Forelimb muscle (tissue), 1 donor: ENCODE measurements at regions not wholly inside any gene's neighbourhood (a gene's known extent, or its start where the extent isn't known, plus 50 kb on each side); places are given as distances from the start of the nearest gene placed in this dataset.

Source experiments
- DNase-seq: peaks from one replicate; pipeline ENCODE4 v3.0.0-alpha.2; 2013; ENCODE audit warnings: low read depth

DNA sequence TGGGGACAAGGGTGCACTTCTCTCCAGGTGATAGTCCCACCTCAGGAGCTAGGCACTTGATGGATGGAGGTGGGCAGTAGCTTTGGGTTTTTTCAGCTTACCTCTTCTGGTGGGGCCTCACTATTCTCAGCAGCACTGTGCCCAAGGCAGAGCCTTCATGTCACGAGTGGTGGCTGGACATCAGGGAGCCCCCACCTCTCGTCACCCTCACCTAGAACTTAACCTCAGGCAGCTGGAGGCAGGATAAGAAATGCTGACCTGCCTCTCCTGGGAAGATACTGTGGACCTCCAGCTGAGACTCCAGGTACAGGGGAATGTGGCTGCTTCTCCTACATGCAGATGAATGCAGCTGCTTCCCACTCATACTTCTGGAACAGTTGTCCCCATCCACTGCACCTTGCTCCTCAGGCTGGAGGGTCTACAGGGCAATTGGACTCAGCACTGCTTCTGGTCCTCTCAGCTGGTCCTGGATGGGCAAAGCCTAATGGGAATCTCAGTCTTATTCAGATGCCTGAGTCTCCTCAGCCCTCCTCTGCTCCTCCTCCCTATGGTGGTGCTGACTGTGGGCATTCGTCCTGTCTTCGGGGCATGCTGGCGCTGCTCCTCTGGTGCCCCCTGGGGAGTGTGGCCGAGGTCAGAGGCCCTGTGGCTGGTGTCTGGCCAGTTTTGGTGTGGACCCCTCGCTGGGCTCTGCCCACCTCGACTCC, 129.9 kb downstream of the KLF13 start:
- no peak for DNase-seq

DNA sequence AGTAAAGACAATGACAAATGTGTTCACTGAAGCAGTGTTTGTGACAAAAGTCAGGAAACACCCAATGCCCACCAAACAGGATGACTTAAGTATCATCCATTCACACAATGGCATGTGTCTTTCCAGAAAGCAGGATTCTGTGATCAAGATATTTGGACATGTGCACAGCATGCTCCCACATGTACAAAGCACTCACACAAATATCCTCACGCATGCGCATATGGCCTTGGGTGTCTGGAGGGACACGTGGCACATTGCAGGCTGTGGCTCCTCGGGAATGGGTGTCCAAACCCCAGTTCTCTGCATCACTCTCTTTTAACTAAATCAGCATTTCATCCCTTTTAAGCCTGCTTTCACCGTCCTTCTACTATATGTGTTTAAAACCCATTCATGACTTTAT, 130.5 kb downstream of the KLF13 start:
- no peak for DNase-seq

DNA sequence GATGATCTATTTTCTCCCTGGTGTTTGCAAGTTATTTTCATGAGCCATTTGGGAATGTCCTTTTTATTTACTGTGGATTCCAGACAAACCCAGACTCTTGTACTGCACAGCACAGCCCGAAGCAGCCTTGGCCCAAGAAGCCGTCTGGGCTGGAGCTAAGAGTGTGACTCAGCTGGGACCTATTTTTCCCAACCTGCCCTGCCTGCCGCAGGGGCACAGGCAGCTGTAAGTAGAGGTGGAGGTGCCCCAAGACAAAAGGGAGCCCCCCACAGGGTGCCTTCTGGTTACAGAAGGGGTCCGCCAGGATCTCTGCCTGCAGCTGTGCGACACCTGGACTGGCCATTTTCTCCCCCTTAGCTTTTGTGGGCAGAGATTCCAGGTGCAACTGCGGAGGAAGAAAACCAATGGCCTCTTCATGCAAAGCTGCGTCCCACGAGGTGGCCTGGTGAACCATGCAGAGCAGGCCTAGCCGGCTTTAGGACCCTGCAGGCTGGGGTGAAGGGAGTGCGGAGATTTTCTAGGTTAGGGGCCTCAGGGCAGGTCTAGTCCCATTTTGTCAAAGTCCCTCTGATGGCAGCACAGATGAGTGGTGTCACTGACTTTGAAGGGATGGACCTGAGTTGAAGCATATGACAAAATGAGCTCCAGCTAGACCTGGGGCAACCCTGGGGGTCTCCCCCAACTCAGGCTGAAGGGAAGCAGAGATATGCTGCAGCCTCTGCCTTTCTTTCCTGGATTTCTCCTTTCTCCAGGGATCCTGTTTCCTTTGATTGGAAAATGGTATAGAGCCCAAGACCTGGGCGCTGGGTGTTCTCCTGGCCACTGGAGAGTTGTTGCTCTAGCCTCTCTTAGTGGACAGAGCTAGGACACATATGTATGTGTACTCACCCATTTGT, 131.2 kb downstream of the KLF13 start:
- no peak for DNase-seq

DNA sequence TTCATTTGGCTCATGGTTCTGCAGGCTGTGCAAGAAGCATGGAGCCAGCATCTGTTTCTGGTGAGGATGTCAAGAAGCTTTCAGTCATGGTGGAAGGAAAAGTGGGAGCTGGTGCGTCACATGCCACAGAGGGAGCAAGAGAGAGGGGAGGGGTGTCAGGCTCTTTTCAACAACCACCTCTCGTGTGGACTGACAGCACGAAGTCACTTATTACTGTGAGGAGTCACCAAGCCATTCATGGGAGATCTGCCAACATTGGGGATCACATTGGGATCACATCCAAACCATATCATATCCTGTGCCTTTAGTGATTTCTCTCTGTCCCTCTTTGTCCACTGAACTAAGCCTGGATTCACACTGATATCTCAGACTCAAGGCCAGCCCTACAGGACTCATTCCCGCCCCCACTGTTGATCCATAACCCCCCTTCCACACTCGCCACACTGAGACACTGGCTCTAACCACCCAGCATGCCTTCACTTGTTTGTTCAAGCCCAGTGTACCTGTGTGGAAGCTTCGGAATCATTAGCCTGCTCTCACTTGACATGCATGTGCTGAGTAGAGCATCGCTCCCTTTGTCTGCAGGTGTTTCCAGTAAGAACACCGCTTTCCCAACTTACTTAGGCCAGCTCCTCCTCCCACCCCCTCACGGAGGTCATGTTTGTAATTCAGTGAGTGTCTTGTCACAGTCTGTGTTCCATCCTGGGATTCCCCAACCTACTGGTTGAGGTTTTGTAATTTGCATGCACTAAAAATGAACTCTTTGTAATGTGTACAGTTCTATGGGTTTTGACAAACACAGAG, 132.2 kb downstream of the KLF13 start:
- DNase-seq, result no peak

DNA sequence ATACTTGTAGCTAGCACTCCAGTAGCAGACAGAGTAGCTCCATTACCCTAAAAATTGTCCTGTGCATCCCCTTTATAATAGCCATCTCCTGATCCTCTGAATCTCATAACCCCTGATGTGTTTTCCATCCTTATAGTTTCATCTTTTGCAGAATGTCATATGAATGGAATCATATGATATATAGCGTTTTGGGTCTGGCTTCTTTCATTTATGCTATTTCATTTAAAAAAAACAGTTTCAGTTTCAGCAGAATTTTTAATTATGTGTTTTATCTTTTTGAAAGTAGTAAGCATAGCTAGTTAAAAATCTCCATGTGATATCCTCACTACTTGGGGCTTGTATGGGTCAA, 132.7 kb downstream of the KLF13 start:
- no peak for DNase-seq

DNA sequence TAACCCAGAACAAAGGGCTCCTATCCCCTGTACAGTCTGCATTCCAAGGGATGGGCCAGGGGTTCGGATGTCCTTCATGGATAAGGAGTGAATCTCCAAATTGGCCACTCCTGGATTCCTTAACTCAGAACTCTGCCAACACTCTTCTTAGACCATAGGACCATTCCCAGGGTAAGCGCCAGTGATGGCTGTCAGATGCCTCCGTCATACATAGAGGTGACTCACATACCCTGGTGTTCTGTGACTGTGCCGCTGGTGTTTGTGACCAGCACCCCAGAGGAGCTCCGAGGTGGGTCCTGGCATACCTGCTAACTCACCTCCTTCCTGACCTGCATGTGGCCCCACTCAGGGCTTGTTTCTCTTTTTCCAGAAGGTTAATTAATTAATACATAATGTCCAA, 134.7 kb downstream of the KLF13 start:
- DNase-seq, result no peak

DNA sequence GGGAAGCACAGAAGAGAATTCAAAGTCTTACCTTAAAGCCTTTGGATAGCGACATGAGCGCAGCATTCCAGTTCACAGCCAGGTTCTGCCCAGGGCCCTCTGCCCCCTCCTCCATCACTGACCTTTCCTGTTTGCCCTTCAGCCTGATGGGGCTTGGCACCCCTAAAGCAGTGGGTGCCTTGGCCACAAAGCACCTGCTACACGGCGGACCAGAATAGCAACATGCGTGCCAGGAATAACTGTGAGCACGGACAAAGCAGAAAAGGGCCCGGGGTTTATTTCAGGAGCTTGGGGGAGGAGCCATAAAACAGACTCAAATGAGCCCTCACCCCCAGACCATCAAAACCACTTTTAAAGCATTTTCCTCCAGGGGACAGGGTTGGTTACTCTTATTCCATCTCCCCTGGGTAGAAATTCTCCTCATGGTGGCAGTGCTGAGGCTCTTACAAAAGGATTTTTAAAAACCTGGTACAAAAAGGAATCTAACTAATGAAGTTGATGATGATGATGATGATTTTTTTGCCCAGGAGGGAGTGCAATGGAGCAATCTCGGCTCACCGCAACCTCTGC, 135.4 kb downstream of the KLF13 start:
- no peak for DNase-seq

DNA sequence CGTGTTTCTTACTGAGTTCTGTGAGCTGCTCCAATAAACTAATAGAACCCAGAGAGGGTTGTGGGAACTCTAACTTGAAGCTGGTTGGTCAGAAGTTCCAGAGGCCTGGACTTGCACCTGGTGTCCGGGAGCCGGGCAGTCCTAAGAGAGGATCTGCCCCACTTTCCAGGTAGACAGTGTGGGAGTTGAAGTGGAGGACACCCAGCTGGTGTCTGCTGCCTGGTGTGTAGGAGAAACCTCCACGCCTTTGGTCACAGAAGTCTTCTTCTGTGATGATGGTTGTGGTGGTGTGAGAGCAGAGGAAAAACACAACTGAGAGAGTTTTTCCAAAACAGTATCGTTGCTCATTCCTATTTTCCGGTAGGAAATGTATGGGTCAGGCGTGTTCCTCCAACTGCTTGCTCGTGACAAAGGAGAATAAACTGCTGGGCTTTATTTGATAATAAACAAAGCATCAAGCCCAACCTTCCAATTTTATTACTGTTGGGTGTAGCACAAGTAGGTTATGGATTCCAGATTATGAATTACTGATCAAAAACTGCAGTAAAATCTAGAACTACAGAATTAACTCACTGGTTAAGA, 137.0 kb downstream of the KLF13 start:
- no peak for DNase-seq

DNA sequence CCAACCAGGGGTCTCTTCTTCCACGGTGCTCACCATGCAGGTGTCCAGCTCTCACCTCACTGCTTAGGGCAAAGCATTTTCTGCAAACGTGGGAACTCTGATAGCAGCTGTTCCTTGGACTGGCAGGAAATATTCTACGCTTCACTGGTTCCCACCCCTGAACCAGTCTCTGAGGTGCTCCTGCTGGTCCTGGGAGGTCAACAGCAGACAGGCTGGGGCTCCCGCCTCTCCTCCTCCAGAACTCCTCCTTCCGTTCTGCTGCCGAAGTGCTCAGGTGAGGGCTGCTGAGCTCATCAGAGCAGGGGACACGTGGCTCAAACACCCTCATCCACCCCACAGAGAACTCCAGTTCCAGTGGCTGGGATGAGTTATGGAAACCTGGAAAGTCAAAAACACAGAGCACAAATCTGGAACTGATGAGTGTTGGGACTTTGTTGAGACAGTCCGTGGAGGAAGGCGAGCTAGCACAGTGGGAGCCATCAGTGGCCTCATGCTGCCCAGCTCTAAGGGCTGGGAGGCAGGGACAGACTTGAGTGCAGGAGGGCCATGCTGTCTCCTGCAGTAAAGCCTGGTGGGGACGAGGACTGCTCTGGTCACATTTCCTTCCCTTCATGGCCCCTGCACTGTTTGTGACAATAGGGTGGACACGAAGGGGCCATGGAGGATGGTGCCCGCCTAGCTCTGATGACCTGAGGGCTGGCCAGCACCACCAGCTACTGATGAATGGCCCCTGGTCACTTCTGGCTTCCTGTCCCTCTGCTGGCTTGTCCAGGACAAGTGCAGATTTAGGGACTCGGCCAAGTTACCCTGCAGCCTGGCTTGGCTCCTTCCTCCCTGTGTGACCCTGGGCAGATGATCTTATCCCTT, 137.8 kb downstream of the KLF13 start:
- no peak for DNase-seq

DNA sequence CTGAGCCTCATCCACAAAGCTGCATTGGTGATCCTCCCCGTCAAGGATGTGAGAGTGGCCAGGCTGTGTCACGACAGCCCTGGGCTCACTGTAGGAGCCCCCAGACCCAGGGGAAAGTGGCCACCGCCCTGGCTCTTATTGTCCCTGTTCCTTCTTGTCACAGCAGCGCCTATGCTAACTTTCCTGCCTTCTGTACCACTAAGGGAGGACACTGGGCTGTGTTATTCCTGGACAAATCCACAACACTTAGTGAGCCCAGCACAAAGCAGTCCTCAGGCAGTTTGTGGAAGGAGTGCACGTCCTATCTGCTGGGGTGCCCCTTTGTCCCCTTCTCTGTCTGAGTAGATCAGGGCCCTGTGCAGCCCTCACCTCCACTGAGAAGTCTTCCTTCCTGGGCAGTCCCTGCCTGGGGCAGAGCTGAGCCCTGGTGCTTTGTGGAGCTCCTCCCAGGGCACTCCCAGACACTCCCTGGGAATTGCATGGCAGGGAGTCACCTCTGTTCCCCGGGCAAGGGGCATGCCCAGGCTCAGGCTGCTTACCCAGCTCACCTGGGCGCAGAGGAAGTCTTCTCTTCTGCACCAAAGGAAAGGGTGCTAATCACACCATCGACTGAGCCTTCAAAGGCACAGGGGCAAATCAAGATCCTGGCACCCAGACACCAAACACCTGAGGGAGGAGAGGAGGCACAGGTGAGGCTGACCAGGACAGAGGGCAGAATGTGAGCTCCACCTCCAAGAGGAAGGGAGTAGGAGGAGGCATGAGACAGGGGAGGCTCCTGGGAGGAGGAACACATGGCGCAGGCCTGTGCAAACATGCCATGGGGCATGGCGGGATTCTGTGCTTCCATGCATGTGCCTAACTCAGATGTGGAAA, 138.7 kb downstream of the KLF13 start:
- no peak for DNase-seq

DNA sequence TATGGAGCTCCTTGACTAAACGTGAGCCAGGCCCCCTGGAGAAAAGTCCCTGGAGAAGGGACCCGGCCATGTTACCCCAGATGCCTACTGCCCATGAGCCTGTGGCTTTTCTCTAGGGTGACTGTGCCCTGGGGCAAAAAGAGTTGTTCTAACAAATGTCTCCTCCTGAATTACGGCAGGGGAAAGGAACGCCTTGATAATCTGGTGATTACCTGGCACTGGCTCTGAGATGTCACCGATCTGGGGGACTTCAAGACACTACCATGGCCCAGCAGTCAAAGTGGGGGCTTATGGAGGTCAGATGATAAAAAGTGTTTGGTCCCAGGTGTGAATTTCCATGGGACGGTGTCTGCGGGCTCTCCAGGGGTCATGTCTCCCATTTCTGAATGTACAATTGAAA, 140.7 kb downstream of the KLF13 start:
- DNase-seq, result no peak

DNA sequence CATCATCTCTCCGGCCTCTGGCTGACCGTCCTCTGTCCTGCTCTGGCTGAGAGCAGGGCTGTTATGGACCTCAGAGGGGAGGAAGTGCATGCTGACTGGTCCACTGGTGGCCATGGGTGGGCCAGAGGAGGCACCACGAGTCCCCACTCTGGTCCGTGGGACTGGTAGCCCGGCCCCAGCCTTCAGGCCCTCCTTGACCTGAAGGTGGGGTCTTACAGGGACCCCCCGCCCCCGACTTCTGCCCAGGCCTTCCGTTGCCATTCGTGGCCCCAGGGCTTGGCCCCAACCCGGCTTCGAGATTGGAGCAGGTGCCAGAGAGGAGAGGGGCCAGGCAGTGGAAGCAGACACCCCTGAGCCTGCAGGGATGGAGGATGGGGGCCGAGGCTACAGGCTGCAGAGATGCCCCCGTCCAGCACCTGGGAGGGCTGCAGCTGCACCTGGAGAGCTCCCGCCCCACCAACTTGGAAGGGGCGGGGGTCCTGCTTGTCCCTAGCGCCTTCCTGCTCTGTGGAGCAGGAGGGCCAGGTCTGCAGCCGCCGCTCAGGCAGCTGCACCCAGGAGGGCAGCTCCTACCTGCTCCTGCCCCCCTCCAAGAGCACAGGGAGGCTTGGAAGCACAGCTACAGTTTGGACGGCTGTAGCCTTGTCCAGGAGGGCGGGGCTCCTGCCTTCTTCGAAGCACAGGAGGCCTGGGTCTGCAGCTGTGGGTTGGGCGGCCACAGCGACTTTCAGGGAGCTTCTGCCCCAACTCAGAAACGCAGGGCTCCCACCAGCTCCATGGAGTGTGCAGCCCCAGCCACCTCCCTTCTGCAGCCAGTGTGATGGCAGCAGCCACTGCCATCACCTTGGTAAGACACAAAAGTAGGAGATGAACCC, 142.5 kb downstream of the KLF13 start:
- no peak for DNase-seq

DNA sequence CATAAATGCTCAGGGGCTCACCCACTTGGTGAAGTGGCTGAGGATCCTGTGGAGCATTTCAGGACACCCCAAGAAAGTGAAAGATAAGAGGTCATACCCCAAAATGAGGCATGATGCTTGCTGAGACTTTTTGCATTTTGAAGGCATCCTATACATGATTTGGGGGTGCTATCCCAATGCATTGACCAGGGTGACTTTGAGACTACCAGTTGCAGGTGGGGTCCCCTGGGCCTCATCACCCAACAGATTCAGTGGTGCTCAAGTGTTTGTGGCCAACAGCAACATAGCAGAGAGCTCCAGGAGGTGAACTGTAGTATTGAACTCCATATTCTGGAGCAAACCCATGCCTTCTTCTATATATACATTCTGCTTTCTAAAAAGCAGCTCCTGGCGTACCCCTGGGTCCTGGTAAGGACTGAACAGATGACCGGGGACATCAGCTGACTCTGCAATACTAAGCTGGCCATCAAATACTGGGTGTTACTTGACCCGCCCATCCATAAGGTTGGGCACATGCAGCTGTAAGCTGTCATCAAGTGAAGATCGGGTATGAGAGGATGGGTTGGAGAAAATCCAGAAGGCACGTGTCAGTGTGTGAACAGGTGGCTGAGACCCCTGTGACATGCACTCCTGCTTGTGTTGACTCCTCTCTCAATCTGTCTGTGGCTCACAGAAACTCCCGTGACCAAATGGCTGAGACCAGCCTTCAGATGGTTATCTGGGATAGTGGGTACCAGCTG, 143.3 kb downstream of the KLF13 start:
- DNase-seq, result no peak

DNA sequence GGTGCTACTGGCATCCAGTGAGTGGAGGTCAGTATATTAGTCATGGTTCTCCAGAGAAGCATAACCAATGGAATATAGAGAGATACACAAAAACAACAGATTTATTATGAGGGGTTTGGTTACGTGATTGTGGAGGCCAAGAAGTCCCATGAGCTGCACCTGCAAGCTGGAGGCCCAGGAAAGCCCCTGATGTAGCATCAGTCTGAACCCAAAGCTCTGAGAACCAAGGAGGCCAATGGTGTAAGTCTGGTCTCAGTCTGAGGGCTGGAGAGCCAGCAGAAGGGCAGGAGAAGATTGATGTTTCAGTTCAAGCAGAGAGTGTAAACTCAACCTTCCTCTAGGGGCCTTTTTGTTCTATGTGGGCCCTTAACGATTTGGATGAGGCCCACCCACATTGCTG, 144.1 kb downstream of the KLF13 start:
- no peak for DNase-seq

DNA sequence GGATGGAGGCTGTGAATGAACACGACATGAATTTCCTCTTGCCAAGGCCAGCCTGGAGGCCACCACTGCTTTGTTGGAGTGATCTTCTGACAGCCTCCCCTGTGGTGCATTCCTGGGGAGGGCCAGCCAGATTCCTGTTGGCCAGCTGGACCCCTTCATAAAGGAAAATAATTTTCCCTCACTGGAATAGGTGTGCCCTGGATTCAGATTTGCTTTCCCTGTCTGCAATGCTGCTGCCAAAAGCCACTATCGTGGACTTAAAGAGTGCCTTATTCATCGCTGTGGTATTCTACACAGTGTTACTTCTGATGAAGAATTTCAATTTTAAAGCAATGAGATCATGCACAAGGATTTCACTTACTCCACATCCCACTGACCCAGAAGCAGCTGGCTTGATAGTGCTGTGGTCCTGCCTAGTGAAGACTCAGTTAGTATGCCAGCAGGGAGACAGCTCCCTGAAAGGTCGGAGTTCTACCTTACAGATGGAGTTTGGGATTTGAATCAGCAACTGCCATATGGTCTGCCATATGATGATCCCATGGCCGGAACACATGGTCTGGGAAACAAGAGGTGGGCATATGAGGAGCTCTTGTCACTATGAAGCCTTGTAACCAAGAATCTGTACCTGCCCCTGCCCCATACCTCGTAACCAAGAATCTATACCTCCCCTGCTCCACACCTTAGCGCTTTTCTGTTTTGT, 145.2 kb downstream of the KLF13 start:
- DNase-seq, result no peak

DNA sequence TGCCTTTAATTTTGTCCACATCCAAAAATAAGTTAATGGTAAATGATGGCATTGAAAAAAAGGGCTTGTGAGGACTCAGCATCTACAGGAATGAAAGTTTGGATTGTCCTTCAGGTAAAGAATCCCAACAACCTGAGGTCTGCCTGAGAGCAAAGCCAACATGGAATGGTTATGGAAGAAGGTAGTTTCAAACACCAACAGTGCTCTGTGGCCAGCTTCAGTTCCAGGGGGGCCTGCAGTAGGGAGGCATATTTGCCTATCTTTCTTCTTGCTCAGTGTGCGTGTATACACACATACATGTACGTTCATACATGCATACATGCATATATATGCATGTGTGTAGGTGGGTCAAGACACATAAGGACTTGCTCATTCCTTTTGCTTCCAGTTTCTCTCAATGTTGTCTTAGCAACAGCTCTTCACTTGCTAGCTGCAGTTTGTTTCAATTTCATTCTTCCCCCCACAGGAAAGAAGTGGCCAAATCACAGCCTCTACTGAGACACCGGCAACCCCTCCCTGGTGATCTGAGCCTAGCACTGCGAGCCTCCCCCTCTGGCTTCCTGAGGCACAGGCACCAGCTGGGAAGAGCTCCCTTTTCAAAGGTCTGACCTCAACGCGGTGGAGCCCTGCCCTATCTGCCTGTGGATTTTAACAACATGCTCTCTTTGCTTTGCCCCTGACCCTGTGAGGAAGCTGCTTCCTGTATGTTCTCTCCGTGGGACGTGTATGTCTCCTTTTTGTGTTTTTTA, 146.2 kb downstream of the KLF13 start:
- DNase-seq, result no peak
